Cardiac fibroblast (primary cell): ENCODE measurements at regions not wholly inside any gene's neighbourhood (a gene's known extent, or its start where the extent isn't known, plus 50 kb on each side); places are given as distances from the start of the nearest gene placed in this dataset.

Source experiments
- DNase-seq, 2 donors: peaks; one replicate each; pipeline versions ENCODE4 v3.0.0 to v3.0.0-alpha.2; 2010; ENCODE audit warnings: low read depth in 2 of 2
- H3K4me3 ChIP-seq, 2 donors: replicated peaks in 1 of 2; 1 replicate in 1 of 2; 2 replicates in 1 of 2; pipeline ENCODE4 v1.5.1; 2011; ENCODE audit warnings: low read depth in 2 of 2, low read length in 2 of 2, mild to moderate bottlenecking in 2 of 2, moderate library complexity in 1 of 2
- CTCF ChIP-seq: IDR thresholded peaks from one replicate; pipeline ENCODE4 v1.5.1; 2011; ENCODE audit warnings: low read depth, mild to moderate bottlenecking, low read length, inconsistent platforms

DNA sequence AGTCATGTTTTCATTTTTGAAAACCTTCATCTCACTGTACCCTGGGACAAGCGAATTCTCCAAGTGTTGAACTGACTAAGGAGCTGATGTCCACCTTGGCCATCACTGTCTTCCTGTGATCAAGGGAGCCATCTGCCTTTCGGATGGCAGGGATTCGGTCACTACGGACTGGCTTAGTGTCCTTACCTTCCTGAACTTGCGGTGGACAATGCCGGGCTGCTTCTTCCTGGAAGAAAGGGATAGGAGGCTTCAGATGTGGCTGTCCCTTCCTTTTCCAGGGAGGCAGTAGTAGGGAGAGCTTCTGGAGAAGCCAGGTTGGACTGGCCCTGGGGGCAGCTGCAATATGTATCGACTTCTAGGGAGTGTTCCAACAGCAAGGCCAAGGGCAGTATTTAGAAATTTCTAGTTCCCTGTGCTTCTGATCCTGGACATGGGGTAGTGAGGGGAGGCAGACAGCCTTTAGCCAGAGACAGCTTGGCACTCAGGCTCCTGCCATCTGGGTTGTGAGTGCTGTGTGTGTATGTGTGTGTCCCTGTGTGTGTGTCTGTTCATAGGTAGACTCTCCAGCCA lies 114.6 kb downstream of the IER5 start:
- DNase-seq: no peak
- H3K4me3 ChIP-seq: no peak overlapping the region

DNA sequence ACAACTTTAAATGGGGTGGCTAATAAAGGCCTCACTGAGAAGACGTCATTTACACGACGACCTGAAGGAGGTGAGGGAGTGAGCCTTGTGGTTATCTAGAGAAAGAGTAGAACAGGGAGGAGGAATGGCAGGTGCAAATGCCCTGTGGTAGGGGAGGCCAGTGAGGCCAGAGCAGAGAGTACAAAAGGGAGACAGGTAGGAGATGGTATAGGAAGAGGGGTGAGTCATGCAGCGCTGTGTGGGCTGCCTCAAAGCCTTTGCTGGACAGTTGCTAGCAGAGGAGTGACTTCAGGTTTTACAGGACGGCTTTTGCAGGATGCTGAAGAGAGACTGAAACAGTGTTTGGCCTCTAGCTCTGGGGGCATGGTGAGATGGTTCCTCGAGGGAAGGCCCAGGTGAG lies 116.0 kb downstream of the IER5 start:
- no peak for DNase-seq
- TF ChIP-seq CTCF: no peak
- no peak overlapping the region for H3K4me3 ChIP-seq

More for the DNA sequence above, 114.6 kb downstream of the IER5 start:
- TF ChIP-seq CTCF: no peak

GRCh38 chr1:181205901-181206300 lies 117.4 kb downstream of the IER5 start:
- no peak for DNase-seq
- no peak overlapping the region for H3K4me3 ChIP-seq
- no peak for TF ChIP-seq CTCF

DNA sequence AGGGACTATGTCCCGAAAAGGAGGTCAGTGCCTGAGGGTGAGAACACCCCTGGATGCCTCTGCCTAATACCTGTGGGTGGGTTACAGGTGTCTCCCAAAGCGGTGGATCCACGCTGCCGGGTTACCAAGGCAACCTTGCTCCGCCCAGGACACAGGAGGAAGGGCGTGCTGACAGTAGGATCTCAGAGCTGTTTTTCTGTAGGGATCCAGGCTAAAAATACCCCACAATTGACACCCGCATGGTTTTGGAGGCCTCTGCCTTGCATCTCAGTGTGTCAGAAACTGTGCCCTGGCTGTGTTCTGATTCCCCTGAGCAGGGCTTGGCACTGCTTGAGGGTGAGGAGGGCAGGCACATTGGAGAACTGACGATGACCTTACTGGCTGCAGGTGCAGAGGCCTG lies 118.0 kb downstream of the IER5 start:
- DNase-seq: no peak
- TF ChIP-seq CTCF: no peak

DNA sequence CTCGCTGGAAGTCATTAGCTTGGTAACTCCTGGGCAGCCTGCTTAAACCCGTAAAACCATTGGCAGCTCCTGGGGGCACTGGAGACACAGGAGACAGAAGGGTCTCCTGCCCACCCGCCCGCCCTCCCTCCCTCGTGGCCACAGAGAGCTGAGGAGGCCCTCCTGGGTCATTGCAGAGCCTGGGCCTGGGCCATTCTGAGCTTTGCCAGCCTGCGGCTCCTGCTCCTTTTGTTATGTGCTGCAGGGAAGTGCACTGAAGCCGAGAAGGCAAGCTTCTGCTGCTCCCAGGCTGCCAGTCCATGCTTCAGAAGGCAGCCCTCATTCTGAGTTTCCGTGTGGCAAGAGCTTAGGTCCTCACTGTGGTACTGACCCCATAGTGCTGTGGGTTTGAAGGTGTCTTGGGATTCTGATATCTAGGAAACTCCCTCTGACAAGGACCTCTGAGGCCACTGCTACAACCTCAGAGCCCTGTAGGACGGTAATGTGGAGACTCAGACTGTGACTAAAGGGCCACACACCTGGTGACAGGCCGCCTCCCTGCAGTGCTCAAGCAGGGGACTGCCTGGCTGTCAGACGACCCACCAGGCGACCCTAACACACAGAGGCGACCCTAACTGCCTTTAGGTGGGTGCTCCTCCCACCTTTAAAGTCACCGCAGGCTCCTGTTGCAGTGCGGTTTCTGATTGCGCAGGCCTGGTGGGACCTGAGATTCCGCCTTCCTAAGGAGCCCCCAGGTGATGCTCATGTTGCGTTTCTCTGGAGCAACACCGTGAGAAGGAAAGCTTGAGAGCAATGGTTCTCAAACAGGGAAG lies 118.7 kb downstream of the IER5 start:
- DNase-seq: no peak
- TF ChIP-seq CTCF: no peak
- no peak overlapping the region for H3K4me3 ChIP-seq

More for the DNA sequence above, 118.0 kb downstream of the IER5 start:
- no peak overlapping the region for H3K4me3 ChIP-seq

DNA sequence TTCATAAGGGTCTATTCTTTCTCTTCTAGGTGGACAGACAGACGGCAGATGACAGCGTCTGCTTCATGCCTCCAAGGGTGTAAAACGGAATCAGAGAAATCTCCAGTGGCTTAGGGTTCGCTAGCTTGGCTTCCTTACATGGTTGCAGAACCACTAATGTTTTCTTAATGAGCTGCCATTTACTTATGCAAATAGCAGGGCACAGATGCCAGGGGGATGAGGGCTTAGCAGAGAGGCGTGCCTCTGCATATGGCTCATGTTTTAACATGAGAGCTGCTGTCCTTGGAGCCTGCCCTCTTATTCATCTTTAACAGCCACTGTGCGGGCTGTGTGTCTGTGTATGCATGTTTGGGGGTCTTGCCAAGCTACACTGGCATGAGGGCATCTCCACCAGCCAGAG lies 119.6 kb downstream of the IER5 start:
- TF ChIP-seq CTCF: no peak
- DNase-seq: no peak
- H3K4me3 ChIP-seq: no peak overlapping the region
